Mesodermal cell (in vitro differentiated cells): ENCODE measurements at regions not wholly inside any gene's neighbourhood (a gene's known extent, or its start where the extent isn't known, plus 50 kb on each side); places are given as distances from the start of the nearest gene placed in this dataset.
"Not testable (repeated sequence)": the region's sequence is repeated elsewhere in the genome, so short reads cannot be mapped to it uniquely, and the experiment has no call there.

Source experiments
- H3K27ac ChIP-seq: 2 replicates; pipeline ENCODE4 v1.7.0; 2013; ENCODE audit warnings: mild to moderate bottlenecking, low read depth, low read length, moderate library complexity; ENCODE audit not compliant: severe bottlenecking
- H3K36me3 ChIP-seq: 2 replicates; pipeline ENCODE4 v1.7.1; 2013; ENCODE audit warnings: mild to moderate bottlenecking, low read length, moderate library complexity; ENCODE audit not compliant: control insufficient read depth, insufficient read depth
- H3K4me1 ChIP-seq: one replicate; pipeline ENCODE4 v1.7.1; 2013; ENCODE audit warnings: mild to moderate bottlenecking, low read length; ENCODE audit not compliant: insufficient read depth, control insufficient read depth, poor library complexity, severe bottlenecking
- H3K4me3 ChIP-seq: 2 replicates; pipeline ENCODE4 v1.7.0; 2013; ENCODE audit warnings: low read length, control low read depth, mild to moderate bottlenecking; ENCODE audit not compliant: insufficient read depth, poor library complexity, severe bottlenecking; ENCODE audit errors: extremely low read depth
- H3K9me3 ChIP-seq: 2 replicates; pipeline ENCODE4 v1.7.1; 2013; ENCODE audit warnings: mild to moderate bottlenecking, low read length, moderate library complexity; ENCODE audit not compliant: control insufficient read depth
- WGBS, 2 experiments: methylation state at CpG; one replicate each; pipeline ENCODE4 v1.1.5; 2013; ENCODE audit warnings: missing lambda C conversion rate in 2 of 2; ENCODE audit not compliant: insufficient coverage in 2 of 2; 5-methylcytosine and 5-hydroxymethylcytosine counted together

DNA sequence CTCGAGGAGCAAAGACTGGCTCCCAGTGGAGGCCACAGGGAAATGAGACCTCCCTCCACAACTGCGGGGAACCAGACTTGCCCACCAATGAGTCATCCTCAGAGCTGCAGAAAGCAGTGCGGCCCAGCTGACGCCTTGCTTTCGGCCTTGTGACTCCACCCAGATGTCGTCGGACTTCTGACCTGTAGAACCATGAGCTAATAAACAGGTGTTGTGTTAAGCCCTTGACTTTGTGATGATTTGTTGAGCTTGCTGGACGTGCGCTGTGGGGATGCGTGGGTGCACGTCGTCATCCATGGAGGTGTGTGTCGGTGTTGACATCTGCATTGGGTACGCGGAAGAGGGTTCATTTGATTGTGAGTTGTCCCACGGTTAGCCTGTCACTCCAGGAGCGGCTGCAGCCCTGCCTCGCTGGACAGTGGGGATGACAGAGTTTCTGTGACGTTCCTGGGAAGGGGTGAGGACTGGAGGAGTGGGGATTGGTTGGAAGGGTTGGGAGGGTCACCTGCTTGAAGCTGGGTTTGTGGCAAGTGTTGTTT lies 154.1 kb downstream of the SH3BP4 start:
- H3K4me1 ChIP-seq: no peaks in the 10 kb centered on the region
- H3K9me3 ChIP-seq: no peaks in the 10 kb centered on the region
- no peaks in the 10 kb centered on the region for H3K36me3 ChIP-seq
- 87 to 88% methylated on average over 18 to 19 of the region's 19 CpGs for WGBS, 2 experiments
- H3K27ac ChIP-seq: no peak overlapping the region
- no peak overlapping the region for H3K4me3 ChIP-seq

DNA sequence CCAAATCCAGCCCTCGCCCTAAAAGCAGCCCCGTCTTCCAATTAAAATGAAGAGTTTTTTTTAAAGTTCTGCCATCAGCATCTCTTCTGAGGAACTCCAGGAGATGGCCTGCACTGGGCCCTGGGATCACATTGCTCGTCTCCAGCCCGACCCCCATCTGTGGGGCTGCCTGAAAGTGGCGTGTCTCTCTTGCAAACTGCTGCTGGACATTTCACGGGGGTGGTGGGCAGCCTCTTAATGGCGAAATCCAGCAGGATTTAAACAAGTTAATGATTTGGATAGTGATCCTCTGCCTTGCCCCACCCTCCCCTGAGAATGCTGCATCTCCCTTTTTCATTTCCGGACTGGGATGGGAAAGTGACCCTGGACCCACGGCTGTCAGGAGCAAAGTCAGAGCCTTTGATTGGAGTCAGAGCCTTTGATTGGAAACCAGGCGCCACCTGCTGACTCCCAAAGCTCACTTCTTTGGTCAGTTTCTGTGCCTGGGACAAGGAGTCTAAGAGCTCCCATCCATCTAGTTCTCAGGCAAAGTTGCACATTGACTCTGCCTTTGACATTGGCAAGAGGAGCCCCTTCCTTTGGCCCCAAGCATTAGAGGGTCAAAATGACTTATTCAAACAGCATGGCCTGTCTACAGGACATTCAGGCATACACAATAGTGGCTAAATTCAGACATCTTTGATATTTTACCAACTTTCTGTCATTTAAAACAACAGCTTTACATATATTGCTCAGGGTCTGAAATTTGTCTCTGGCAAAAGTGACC lies 155.2 kb downstream of the SH3BP4 start:
- WGBS, 2 experiments: 66 to 74% methylated on average over 10 of the region's 10 CpGs
- no peaks in the 10 kb centered on the region for H3K9me3 ChIP-seq
- H3K4me1 ChIP-seq: no peaks in the 10 kb centered on the region
- no peak overlapping the region for H3K4me3 ChIP-seq
- H3K36me3 ChIP-seq: no peaks in the 10 kb centered on the region
- H3K27ac ChIP-seq: no peak overlapping the region

DNA sequence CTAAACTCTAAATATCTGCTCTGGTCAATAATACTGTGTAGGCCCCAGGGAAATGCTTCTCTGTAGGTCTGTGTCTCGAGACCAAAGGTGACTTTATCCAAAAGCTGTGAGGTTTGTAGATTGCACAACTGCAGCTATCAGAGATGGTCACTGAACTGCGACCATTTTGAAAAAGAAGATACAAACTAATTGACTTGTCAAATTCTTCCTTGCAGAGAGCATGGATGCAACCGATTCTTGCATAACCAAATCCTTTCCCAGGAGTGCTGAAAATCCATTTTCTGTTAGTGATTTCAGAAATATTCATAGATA lies 155.8 kb downstream of the SH3BP4 start:
- Histone ChIP-seq H3K27ac (no peak overlapping the region), H3K9me3 (no peaks in the 10 kb centered on the region), H3K36me3 (no peaks in the 10 kb centered on the region), H3K4me1 (no peaks in the 10 kb centered on the region), H3K4me3 (no peak overlapping the region)
- 78 to 93% methylated on average over 1 to 2 of the region's 3 CpGs for WGBS, 2 experiments

DNA sequence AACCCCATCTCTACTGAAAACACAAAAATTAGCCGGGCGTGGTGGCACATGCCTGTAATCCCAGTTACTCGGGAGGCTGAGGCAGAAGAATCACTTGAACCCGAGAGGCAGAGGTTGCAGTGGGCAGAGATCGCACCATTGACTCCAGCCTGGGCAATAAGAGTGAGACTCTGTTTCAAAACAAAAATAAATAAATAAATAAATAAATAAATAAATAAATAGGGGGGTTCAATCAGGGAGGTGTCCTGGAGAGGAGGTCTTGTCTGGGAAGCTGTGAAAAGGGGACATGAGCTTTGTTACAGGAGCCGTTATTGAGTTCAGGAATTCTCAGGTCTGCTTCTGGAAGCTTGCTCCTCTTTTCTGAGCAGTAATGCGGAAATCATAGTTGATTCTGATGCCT lies 157.7 kb downstream of the SH3BP4 start:
- H3K27ac ChIP-seq, H3K4me1 ChIP-seq, H3K4me3 ChIP-seq, H3K36me3 ChIP-seq, H3K9me3 ChIP-seq: not testable (repeated sequence)
- 84 to 88% methylated on average over 3 to 4 of the region's 7 CpGs for WGBS, 2 experiments

DNA sequence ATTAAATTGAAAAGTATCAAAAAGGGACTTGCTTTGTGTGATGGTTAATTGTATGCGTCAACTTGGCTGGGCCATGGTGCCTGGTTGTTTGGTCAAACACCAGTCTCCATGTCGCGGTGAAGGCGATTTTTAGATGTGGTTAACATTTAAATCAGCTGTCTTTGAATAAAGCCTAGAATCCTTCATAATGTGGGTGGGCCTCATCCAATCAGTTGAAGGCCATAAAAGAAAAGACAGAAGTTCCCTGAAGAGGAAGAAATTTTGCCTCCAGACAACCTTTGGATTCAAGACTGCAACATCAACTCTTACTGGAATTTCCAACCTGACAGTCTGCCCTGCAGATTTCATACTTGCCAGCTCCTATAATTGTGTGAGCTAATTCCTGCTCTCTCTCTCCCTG lies 160.5 kb downstream of the SH3BP4 start:
- H3K4me1 ChIP-seq: no peaks in the 10 kb centered on the region
- no peaks in the 10 kb centered on the region for H3K9me3 ChIP-seq
- no peaks in the 10 kb centered on the region for H3K36me3 ChIP-seq
- H3K4me3 ChIP-seq: no peak overlapping the region
- no peak overlapping the region for H3K27ac ChIP-seq
- 85 to 88% methylated on average over 4 of the region's 4 CpGs for WGBS, 2 experiments

DNA sequence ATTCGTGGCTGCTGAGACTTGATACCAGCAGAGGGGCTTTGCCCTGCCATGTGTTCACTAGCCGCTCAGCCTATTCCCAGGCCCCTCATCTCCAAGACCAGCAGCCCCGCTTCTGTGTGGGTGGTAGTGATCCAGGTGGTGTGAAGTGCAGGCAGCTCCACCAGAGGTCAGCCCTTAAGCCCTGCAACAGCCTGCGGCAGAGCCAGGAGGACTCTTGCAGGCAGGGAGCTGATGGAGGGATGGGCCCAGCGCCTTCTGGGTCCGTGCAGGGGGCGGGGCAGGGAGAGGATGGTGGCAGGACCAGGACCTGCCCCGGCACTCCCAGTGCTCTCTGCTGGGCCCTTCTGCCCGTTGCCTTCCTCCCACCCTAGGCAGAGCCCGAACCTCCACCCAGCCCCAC lies 162.0 kb downstream of the SH3BP4 start:
- H3K4me1 ChIP-seq: no peaks in the 10 kb centered on the region
- no peak overlapping the region for H3K27ac ChIP-seq
- no peaks in the 10 kb centered on the region for H3K36me3 ChIP-seq
- no peak overlapping the region for H3K4me3 ChIP-seq
- H3K9me3 ChIP-seq: no peaks in the 10 kb centered on the region
- WGBS, 2 experiments: 59 to 60% methylated on average over 8 of the region's 10 CpGs

DNA sequence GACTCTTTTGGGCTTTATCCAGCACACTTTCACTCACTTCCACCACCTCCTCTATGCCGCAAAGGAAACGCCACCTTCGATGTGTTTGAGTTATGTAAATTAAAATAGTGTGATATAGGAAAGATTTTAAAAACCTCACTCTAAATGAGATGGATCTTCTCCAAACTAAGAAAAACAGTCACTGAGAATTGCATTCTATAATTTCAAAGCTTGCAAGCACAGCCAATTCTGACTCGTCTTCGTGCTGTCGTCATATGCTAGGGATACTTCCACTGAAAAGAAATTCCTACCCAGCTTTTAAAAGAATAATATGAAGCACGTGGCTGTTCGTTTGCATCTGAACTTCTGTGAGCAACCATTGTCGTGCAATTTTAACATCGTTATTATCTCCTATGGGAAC lies 162.5 kb downstream of the SH3BP4 start:
- 91 to 92% methylated on average over 7 of the region's 10 CpGs for WGBS, 2 experiments
- Histone ChIP-seq H3K27ac (no peak overlapping the region), H3K36me3 (no peaks in the 10 kb centered on the region), H3K9me3 (no peaks in the 10 kb centered on the region), H3K4me1 (no peaks in the 10 kb centered on the region), H3K4me3 (no peak overlapping the region)

DNA sequence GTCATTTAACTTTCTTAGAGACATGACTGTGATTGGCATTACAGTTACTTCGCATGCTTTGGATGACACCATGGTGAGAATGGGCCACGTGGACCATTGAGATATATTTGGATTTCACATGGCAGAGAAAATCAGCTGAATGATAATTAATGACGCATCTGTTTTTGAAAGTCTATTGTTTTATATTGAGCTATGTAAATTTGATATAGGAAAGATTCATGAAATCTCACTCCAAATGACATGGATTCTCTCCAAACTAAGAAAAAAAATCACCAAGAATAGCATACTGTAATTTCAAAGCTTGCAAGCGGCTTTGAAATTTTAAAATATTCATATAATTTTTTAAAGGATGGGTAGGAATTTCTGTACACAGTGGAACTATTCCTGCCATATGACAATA lies 163.7 kb downstream of the SH3BP4 start:
- H3K9me3 ChIP-seq: no peaks in the 10 kb centered on the region
- 93 to 94% methylated on average over 2 to 3 of the region's 4 CpGs for WGBS, 2 experiments
- H3K4me3 ChIP-seq: no peak overlapping the region
- no peaks in the 10 kb centered on the region for H3K36me3 ChIP-seq
- H3K4me1 ChIP-seq: no peaks in the 10 kb centered on the region
- H3K27ac ChIP-seq: no peak overlapping the region

DNA sequence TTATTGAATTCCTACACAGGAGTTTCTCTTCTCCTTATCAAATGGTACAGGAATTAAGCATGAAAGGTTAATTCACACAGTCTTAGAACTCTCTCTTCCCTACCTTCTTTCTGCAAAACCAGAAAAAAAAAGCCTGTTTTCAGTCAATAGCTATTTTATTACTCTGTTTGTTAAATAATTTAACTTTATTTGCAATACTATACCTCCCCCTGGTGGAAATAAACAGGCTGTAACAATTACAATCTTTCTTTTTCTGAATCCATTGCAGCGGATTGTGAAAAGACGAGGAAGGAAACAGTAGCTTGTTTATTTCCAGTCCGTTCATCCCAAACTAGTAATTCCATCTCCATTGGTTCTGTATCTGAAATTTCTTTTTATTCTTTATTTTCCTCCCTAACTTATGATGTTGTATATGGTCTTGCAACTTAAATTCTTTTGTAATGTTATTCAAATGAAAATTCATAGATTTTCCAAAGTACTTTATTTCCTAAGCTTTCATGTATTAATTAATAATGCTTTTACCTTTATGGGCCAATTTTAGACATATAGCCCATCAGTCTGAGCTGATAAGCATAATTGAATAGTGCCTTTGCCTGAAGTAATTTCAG lies 165.2 kb downstream of the SH3BP4 start:
- Histone ChIP-seq H3K9me3 (no peaks in the 10 kb centered on the region), H3K4me1 (no peaks in the 10 kb centered on the region), H3K36me3 (no peaks in the 10 kb centered on the region), H3K27ac (no peak overlapping the region), H3K4me3 (no peak overlapping the region)
- 0% methylated on average over 1 of the region's 3 CpGs; no CpG with 5 or more reads in 1 of the 2 experiments for WGBS, 2 experiments

DNA sequence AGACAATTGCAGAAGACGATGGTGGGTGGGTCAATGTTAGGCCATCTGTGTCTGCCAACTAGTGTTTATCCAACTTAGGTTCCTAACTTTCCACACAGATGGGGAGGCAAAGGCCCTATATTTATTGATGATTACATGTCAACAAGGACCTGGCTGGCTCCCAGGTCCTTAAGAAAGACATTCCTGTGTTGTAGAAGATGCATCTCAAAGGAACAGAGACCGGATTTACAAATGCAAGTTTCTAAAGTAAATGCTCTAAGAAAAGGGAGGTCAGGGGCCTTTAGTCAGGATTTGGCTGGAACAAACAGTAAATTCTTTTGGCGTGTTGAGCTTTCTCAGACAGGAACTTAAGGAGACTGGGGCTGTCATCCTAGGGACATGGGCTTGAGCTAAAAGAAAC lies 175.0 kb downstream of the SH3BP4 start:
- Histone ChIP-seq H3K36me3 (no peaks in the 10 kb centered on the region), H3K9me3 (no peaks in the 10 kb centered on the region), H3K4me1 (no peaks in the 10 kb centered on the region), H3K4me3 (no peak overlapping the region), H3K27ac (no peak overlapping the region)
- 25 to 31% methylated on average over 3 of the region's 3 CpGs for WGBS, 2 experiments

DNA sequence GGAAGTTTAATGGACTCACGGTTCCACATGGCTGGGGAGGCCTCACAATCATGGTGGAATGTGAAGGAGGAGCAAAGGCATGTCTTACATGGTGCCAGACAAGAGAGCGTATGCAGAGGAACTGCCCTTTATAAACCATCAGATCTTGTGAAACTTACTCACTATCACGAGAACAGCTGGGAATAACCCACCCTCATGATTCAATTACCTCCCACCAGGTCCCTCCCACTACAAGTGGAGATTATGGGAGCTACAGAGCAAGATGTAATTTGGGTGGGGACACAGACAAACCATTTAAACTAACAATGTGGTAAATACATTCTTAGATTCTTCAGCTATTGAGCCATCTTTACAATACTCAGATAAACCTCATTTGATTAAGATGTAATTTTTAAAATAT lies 176.1 kb downstream of the SH3BP4 start:
- Histone ChIP-seq H3K36me3 (no peaks in the 10 kb centered on the region), H3K27ac (no peak overlapping the region), H3K4me3 (no peak overlapping the region), H3K9me3 (no peaks in the 10 kb centered on the region), H3K4me1 (no peaks in the 10 kb centered on the region)
- 100% methylated on average over 2 of the region's 3 CpGs; no CpG with 5 or more reads in 1 of the 2 experiments for WGBS, 2 experiments
